ENCODE measurements at regions not wholly inside any gene's neighbourhood (a gene's known extent, or its start where the extent isn't known, plus 50 kb on each side); places are given as distances from the start of the nearest gene placed in this dataset.

DNA sequence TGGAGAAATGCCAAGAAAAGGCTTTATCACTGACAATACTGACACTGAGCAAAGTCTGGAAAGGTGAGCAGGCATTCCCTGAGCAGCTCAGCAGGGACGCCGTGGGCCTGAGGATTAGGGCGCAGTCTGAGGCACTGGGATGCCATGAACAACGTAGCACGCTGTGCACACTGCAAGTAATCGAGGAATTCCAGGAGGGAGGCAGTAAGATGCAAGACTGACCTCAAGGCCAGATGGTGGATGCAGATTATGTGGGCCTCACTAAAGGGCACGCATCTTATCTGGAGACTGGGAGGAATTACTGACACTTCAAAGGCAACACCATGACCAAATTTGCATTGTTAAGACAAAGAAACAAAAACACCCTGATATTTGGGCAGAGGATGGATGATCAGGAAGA is 50.4 kb upstream of the OPCML start:
- TF ChIP-seq, protein P1, sequence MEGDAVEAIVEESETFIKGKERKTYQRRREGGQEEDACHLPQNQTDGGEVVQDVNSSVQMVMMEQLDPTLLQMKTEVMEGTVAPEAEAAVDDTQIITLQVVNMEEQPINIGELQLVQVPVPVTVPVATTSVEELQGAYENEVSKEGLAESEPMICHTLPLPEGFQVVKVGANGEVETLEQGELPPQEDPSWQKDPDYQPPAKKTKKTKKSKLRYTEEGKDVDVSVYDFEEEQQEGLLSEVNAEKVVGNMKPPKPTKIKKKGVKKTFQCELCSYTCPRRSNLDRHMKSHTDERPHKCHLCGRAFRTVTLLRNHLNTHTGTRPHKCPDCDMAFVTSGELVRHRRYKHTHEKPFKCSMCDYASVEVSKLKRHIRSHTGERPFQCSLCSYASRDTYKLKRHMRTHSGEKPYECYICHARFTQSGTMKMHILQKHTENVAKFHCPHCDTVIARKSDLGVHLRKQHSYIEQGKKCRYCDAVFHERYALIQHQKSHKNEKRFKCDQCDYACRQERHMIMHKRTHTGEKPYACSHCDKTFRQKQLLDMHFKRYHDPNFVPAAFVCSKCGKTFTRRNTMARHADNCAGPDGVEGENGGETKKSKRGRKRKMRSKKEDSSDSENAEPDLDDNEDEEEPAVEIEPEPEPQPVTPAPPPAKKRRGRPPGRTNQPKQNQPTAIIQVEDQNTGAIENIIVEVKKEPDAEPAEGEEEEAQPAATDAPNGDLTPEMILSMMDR (IDR thresholded peaks at IDR 0.05; ENCODE audit: low read depth, low read length) = no peak
- Histone ChIP-seq H3K27ac (ENCODE audit: low read depth, low read length) (no peak overlapping the region), H3K27me3 (ENCODE audit: control insufficient read depth, insufficient read depth, low read length) (no peaks in the 10 kb centered on the region), H3K9me3 (ENCODE audit: control insufficient read depth, insufficient read depth, low read length) (peaks cover 47% of the 10 kb centered on the region), H3K4me3 (ENCODE audit: low read depth, low read length) (no peak overlapping the region)
- CTCF ChIA-PET = no interaction called here
- no peak for DNase-seq (ENCODE audit: low read depth, low spot score)
- POLR2A ChIA-PET = no interaction called here

GRCh38 chr11:133582326-133582725 is 50.0 kb upstream of the OPCML start:
- ChIA-PET POLR2A (no interaction called here), CTCF (no interaction called here)
- TF ChIP-seq, protein P1 (IDR thresholded peaks at IDR 0.05; ENCODE audit: low read depth, low read length) = no peak
- H3K27me3 ChIP-seq (ENCODE audit: control insufficient read depth, insufficient read depth, low read length) = no peaks in the 10 kb centered on the region
- H3K27ac ChIP-seq (ENCODE audit: low read depth, low read length) = no peak overlapping the region
- no peak for DNase-seq (ENCODE audit: low read depth, low spot score)
- peaks cover 44% of the 10 kb centered on the region for H3K9me3 ChIP-seq (ENCODE audit: control insufficient read depth, insufficient read depth, low read length)
- no peak overlapping the region for H3K4me3 ChIP-seq (ENCODE audit: low read depth, low read length)
